Left lung (tissue), 4 donors: ENCODE measurements at regions not wholly inside any gene's neighbourhood (a gene's known extent, or its start where the extent isn't known, plus 50 kb on each side); places are given as distances from the start of the nearest gene placed in this dataset.
"Not testable (repeated sequence)": the region's sequence is repeated elsewhere in the genome, so short reads cannot be mapped to it uniquely, and the experiment has no call there.

Experiments
- ATAC-seq: fragments of 200-7000 bp; cut with Tn5 transposase; one replicate; pipeline ENCODE4 v1.9.1; 2020; ENCODE audit warnings: moderate library complexity
- DNase-seq, 4 donors: peaks; one replicate each; pipeline ENCODE4 v3.0.0-alpha.2; 2013 to 2020
- H3K27ac ChIP-seq, 2 donors: fragments of 200-600 bp; sonication (generic) in 1 of 2; one replicate each; pipeline versions ENCODE4 v1.5.0 to v1.8.0; 2020 to 2021
- H3K27me3 ChIP-seq, 2 donors: fragments of 200-600 bp; sonication (generic) in 1 of 2; one replicate each; pipeline versions ENCODE4 v1.5.0 to v1.8.0; 2020 to 2021
- H3K36me3 ChIP-seq, 2 donors: fragments of 200-600 bp; sonication (generic) in 1 of 2; one replicate each; pipeline versions ENCODE4 v1.5.0 to v1.8.0; 2020 to 2021
- H3K4me1 ChIP-seq, 2 donors: fragments of 200-600 bp; one replicate each; pipeline ENCODE4 v1.8.0; 2021
- H3K4me3 ChIP-seq, 2 donors: fragments of 200-600 bp; sonication (generic) in 1 of 2; one replicate each; pipeline versions ENCODE4 v1.5.0 to v1.8.0; 2020 to 2021; ENCODE audit warnings: mild to moderate bottlenecking in 1 of 2
- H3K9me3 ChIP-seq, 2 donors: fragments of 200-600 bp; sonication (generic) in 1 of 2; one replicate each; pipeline versions ENCODE4 v1.5.0 to v1.8.0; 2020 to 2021
- intact Hi-C, 2 donors: fragments of 100-400 bp; cut with DNase I; formaldehyde crosslinking; loops; one replicate each; pipeline versions ENCODE4 v1.11.2 to v1.14.2; 2022
- TF ChIP-seq, protein P1 (sequence below), 2 donors: fragments of 200-600 bp; sonication (generic) in 1 of 2; IDR thresholded peaks; one replicate each; pipeline versions ENCODE4 v1.5.0 to v1.8.0; 2021; ENCODE audit warnings: antibody characterized with exemption in 2 of 2
- donor health status: DM: no; HTN: yes; CAD: no.
- donor health status: DM: no; HTN: no; CAD: no.

DNA sequence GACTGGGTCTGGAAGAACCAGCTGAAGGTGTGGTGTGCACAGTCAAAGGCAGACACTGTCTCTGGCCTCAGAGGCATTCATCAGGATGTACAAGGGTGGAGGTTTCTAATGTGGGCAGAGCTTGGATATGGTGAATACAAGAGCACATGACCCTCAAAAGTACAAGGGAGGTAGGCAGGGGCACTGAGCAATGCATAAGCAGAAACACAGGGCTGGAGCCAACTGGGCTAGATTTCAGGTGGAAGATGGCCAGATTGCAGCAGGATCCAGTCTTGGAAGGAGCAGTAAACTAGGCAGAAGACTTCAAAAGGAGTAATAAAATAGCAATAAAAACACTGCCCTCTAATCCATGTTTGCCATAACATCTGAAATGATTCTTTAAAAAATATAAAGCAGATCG lies 417.1 kb downstream of the OLFM4 start:
- H3K4me1 ChIP-seq = no peaks in the 10 kb centered on the region
- no peak overlapping the region for H3K4me3 ChIP-seq
- ATAC-seq = no peak
- H3K36me3 ChIP-seq = no peaks in the 10 kb centered on the region
- H3K9me3 ChIP-seq = peaks cover 0 to 26% of the 10 kb centered on the region in 2 donors
- H3K27me3 ChIP-seq = no peaks in the 10 kb centered on the region
- intact Hi-C loops = no loop called here
- TF ChIP-seq, protein P1, sequence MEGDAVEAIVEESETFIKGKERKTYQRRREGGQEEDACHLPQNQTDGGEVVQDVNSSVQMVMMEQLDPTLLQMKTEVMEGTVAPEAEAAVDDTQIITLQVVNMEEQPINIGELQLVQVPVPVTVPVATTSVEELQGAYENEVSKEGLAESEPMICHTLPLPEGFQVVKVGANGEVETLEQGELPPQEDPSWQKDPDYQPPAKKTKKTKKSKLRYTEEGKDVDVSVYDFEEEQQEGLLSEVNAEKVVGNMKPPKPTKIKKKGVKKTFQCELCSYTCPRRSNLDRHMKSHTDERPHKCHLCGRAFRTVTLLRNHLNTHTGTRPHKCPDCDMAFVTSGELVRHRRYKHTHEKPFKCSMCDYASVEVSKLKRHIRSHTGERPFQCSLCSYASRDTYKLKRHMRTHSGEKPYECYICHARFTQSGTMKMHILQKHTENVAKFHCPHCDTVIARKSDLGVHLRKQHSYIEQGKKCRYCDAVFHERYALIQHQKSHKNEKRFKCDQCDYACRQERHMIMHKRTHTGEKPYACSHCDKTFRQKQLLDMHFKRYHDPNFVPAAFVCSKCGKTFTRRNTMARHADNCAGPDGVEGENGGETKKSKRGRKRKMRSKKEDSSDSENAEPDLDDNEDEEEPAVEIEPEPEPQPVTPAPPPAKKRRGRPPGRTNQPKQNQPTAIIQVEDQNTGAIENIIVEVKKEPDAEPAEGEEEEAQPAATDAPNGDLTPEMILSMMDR (IDR thresholded peaks at IDR 0.05) = no peak
- DNase-seq = no peak
- H3K27ac ChIP-seq = no peak overlapping the region

DNA sequence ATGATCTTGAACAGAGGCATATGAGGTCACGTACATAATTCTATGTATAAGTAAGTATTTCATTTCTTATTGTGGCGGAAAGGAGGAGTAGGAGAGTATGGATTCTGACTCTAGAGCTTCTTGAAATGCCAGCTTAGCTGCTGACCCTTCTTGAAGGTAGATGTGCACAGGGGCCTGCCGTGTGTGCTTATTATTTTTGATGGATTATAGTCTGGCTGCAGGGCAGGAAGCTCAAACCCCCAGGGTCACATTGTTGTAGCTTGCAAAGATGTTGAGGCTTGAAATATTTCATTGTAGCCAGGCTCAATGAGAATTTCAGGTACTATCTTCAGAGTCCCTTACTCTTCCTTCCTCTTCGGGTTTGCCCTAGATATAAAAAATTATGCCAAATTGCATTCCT lies 418.8 kb downstream of the OLFM4 start:
- Histone ChIP-seq H3K27ac (no peak overlapping the region), H3K4me3 (no peak overlapping the region), H3K27me3 (no peaks in the 10 kb centered on the region), H3K4me1 (no peaks in the 10 kb centered on the region), H3K9me3 (peaks cover 0 to 34% of the 10 kb centered on the region in 2 donors), H3K36me3 (no peaks in the 10 kb centered on the region)
- ATAC-seq (no peak), DNase-seq (no peak)
- TF ChIP-seq, protein P1 (IDR thresholded peaks at IDR 0.05) = no peak
- intact Hi-C loops = no loop called here

DNA sequence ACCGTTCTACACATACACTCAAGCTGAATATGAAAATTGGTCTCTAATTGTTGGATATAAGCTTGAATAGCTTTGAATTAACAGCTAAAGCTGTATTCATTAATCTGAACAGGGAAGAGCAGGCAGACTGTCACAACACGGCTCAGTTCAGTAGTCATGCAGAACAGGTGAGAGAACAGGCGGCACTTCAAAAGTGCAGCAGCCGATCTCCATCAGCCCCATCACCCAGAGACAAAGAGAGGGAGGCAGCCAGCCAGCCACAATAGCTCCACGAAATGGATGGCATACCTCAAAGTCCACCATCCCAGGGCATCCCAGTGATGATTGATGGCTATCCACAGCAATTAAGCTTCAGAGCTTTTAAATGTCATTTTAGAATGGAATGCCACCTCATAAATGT lies 419.2 kb downstream of the OLFM4 start:
- TF ChIP-seq, protein P1 (IDR thresholded peaks at IDR 0.05) = no peak
- intact Hi-C loops = no loop called here
- Histone ChIP-seq H3K27me3 (no peaks in the 10 kb centered on the region), H3K4me3 (no peak overlapping the region), H3K27ac (no peak overlapping the region), H3K36me3 (no peaks in the 10 kb centered on the region), H3K4me1 (no peaks in the 10 kb centered on the region), H3K9me3 (peaks cover 0 to 33% of the 10 kb centered on the region in 2 donors)
- DNase-seq (no peak), ATAC-seq (no peak)

DNA sequence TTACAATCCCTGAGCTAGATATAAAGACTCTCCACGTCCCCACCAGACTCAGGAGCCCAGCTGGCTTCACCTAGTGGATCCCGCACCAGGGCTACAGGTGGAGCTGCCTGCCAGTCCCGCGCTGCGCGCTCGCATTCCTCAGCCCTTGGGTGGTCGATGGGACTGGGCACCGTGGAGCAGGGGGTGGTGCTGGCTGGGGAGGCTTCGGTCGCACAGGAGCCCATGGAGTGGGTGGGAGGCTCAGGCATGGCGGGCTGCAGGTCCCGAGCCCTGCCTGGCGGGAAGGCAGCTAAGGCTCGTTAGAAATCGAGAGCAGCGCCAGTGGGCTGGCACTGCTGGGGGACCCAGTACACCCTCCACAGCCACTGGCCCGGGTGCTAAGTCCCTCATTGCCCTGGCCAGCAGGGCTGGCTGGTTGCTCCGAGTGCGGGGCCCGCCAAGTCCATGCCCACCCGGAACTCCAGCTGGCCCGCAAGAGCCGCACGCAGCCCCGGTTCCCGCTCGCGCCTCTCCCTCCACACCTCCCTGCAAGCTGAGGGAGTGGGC lies 423.7 kb downstream of the OLFM4 start:
- not testable (repeated sequence) for H3K4me1 ChIP-seq, ATAC-seq

DNA sequence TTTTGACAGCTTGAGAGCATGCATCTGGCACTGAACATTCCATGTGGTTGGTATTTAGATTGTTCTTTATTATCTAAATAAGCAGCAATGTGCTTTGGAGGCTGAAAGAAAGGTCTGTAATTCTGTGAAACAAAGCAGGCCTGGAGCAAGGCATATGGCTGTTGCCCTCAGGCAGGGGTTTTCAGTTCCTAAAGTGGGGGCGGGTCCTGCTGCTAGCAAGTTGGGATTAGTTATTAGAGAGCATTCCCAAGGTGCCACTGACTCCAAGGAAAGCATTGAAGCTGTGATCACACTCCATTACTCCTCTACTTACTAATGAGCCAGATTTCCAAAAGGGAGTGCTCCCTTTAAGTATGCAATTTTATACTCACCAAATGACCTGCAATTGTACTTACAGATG lies 432.2 kb downstream of the OLFM4 start:
- DNase-seq (no peak), ATAC-seq (no peak)
- H3K4me3 ChIP-seq = no peak overlapping the region
- TF ChIP-seq, protein P1 (IDR thresholded peaks at IDR 0.05) = no peak
- H3K27me3 ChIP-seq = no peaks in the 10 kb centered on the region
- H3K27ac ChIP-seq = no peak overlapping the region
- H3K9me3 ChIP-seq = peaks cover 0 to 4% of the 10 kb centered on the region in 2 donors
- H3K4me1 ChIP-seq = no peaks in the 10 kb centered on the region
- H3K36me3 ChIP-seq = no peaks in the 10 kb centered on the region
- intact Hi-C loops = no loop called here

More for the DNA sequence above, 423.7 kb downstream of the OLFM4 start:
- intact Hi-C loops, H3K27ac ChIP-seq, H3K36me3 ChIP-seq, DNase-seq, H3K4me3 ChIP-seq, H3K27me3 ChIP-seq: not testable (repeated sequence)
- peaks cover 0 to 33% of the 10 kb centered on the region in 2 donors for H3K9me3 ChIP-seq

DNA sequence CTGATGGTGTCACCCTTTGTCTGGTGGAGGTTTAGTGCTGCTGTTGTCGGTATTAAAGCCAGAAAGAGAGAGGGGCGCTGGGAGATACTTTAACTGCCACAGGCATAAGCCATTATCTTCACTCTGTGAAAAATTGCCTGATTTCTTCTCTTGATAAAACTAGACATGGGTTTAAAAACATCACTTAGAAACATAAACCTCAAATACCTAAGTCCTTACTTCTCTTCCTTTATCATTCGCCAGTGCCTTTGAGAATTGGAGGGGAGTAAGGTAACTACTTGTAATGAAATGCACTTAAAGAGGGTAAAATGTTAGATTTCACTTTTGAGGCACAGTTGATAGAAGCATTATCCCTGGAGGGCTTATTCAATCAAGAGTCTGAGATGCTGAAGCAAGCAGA lies 434.5 kb downstream of the OLFM4 start:
- TF ChIP-seq, protein P1 (IDR thresholded peaks at IDR 0.05) = no peak
- no peaks in the 10 kb centered on the region for H3K9me3 ChIP-seq
- no peak for DNase-seq
- no peaks in the 10 kb centered on the region for H3K36me3 ChIP-seq
- ATAC-seq = no peak
- no peaks in the 10 kb centered on the region for H3K27me3 ChIP-seq
- intact Hi-C loops = no loop called here
- H3K4me3 ChIP-seq = no peak overlapping the region
- no peak overlapping the region for H3K27ac ChIP-seq
- H3K4me1 ChIP-seq = no peaks in the 10 kb centered on the region
